GM23338 (cell line): ENCODE measurements at regions not wholly inside any gene's neighbourhood (a gene's known extent, or its start where the extent isn't known, plus 50 kb on each side); places are given as distances from the start of the nearest gene placed in this dataset.
A peak's percentile ranks its signal among the peaks of the same experiment; 100 is the strongest.

Source experiments
- CTCF ChIP-seq, 2 experiments: fragments of 200-600 bp in 1 of 2; sonication (generic) in 1 of 2; conservative IDR thresholded peaks; 2 replicates each; pipeline versions ENCODE4 v1.5.1 to v1.6.1; 2016 to 2017; ENCODE audit warnings: antibody characterized with exemption in 2 of 2, low read depth in 2 of 2, mild to moderate bottlenecking in 2 of 2, moderate library complexity in 1 of 2
- EZH2 ChIP-seq: fragments of 200-600 bp; sonication (generic); IDR thresholded peaks from one replicate; pipeline ENCODE4 v1.8.0; 2017; ENCODE audit warnings: antibody characterized with exemption, mild to moderate bottlenecking, low read depth; ENCODE audit not compliant: unreplicated experiment
- EZH2phosphoT487 ChIP-seq: fragments of 200-600 bp; sonication (generic); IDR thresholded peaks from one replicate; pipeline ENCODE4 v1.8.1; 2018; ENCODE audit warnings: antibody characterized with exemption; ENCODE audit not compliant: unreplicated experiment

GRCh38 chr1:193358419-193358818, 172.0 kb upstream of the B3GALT2 start:
- TF ChIP-seq CTCF (conservative IDR thresholded peaks at IDR 0.05; ENCODE audit: low read depth in 2 of 2) (peak; percentile 42), EZH2 (no peak), EZH2phosphoT487 (no peak)
